ENCODE measurements at regions not wholly inside any gene's neighbourhood (a gene's known extent, or its start where the extent isn't known, plus 50 kb on each side); places are given as distances from the start of the nearest gene placed in this dataset.

DNA sequence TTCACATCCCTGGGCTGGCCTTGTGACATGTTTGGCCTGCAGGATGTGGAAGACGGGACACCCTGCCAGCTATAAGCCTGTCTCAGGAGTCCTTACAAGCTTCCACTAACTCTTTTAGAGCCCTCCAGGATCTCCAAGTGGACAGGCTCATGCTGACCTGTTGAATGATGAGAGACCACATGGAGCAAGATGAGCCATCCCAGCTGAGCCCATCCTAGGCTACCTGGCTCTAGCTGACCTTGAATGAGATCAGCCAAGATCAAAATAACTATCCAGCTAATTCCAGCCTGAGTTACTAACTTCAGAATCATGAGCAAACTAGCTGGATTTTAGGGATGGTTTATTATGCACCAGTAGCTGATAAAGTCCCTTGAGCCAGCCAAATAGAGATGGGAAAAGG lies 169.5 kb downstream of the TFAP2C start:
- Histone ChIP-seq H3K4me1 (peaks cover 0 to 5% (median 0%) of the 10 kb centered on the region in 4 donors), H3K4me3 (no peak overlapping the region), H3K9me3 (no peaks in the 10 kb centered on the region), H3K36me3 (no peaks in the 10 kb centered on the region), H3K27me3 (no peaks in the 10 kb centered on the region), H3K27ac (no peak overlapping the region)
- WGBS, 2 donors (ENCODE audit: low coverage in 1 of 2), result 100% methylated on average over 1 of the region's 1 CpG; no CpG with 5 or more reads in 1 of the 2 donors
- TF ChIP-seq EP300 (IDR thresholded peaks at IDR 0.05; ENCODE audit: low read depth) (no peak), POLR2AphosphoS5 (IDR thresholded peaks at IDR 0.05) (no peak), POLR2A (IDR thresholded peaks at IDR 0.05) (no peak)
- TF ChIP-seq, protein P1, sequence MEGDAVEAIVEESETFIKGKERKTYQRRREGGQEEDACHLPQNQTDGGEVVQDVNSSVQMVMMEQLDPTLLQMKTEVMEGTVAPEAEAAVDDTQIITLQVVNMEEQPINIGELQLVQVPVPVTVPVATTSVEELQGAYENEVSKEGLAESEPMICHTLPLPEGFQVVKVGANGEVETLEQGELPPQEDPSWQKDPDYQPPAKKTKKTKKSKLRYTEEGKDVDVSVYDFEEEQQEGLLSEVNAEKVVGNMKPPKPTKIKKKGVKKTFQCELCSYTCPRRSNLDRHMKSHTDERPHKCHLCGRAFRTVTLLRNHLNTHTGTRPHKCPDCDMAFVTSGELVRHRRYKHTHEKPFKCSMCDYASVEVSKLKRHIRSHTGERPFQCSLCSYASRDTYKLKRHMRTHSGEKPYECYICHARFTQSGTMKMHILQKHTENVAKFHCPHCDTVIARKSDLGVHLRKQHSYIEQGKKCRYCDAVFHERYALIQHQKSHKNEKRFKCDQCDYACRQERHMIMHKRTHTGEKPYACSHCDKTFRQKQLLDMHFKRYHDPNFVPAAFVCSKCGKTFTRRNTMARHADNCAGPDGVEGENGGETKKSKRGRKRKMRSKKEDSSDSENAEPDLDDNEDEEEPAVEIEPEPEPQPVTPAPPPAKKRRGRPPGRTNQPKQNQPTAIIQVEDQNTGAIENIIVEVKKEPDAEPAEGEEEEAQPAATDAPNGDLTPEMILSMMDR (IDR thresholded peaks at IDR 0.05), result no peak
- DNase-seq, result no peak
- in situ Hi-C loops (cut with MboI; ENCODE audit: low pct_ligation_motif_present in 1 of 4, low pct_unique_long_range_greater_than_20kb in 1 of 4, low sequenced_read_pairs in 3 of 4), result no loop called here
- intact Hi-C loops (cut with DNase I; ENCODE audit: low total_unique reads), result no loop called here

DNA sequence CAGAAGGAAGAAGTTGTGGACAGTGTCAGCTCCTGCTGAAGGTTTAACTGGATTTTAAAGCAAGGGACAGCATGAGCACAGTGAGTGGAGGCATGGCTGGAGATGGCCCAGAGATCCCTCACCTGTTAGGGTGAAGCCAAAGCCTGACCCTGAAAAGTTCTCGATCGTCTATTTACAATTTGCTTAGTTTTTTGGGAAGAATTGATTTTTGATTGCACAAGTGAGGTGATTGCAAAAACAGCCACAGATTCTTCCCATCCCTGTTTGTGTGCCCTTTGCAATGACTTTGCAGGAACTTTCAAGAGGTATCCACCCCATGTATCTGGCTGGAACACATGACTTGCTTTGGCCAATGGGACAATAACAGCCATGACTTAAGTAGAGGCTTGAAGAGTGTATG lies 170.1 kb downstream of the TFAP2C start:
- TF ChIP-seq EP300 (IDR thresholded peaks at IDR 0.05; ENCODE audit: low read depth) (no peak), POLR2AphosphoS5 (IDR thresholded peaks at IDR 0.05) (no peak), POLR2A (IDR thresholded peaks at IDR 0.05) (no peak)
- TF ChIP-seq, protein P1 (IDR thresholded peaks at IDR 0.05), result no peak
- Histone ChIP-seq H3K36me3 (no peaks in the 10 kb centered on the region), H3K4me3 (no peak overlapping the region), H3K9me3 (no peaks in the 10 kb centered on the region), H3K27me3 (no peaks in the 10 kb centered on the region), H3K4me1 (peaks cover 0 to 5% (median 0%) of the 10 kb centered on the region in 4 donors), H3K27ac (no peak overlapping the region)
- 83 to 100% methylated on average over 2 of the region's 2 CpGs for WGBS, 2 donors (ENCODE audit: low coverage in 1 of 2)
- no peak for DNase-seq
- intact Hi-C loops (cut with DNase I; ENCODE audit: low total_unique reads) (no loop called here), in situ Hi-C loops (cut with MboI; ENCODE audit: low pct_ligation_motif_present in 1 of 4, low pct_unique_long_range_greater_than_20kb in 1 of 4, low sequenced_read_pairs in 3 of 4) (no loop called here)

- H3K27ac ChIP-seq, result no peak overlapping the region
- TF ChIP-seq, protein P1 (IDR thresholded peaks at IDR 0.05), result no peak
- no peak for TF ChIP-seq POLR2AphosphoS5 (IDR thresholded peaks at IDR 0.05)
- no peak for TF ChIP-seq POLR2A (IDR thresholded peaks at IDR 0.05)
- DNase-seq, result no peak
- intact Hi-C loops (cut with DNase I; ENCODE audit: low total_unique reads), result no loop called here
- no peaks in the 10 kb centered on the region for H3K27me3 ChIP-seq
- WGBS, 2 donors (ENCODE audit: low coverage in 1 of 2), result 63 to 81% methylated on average over 4 of the region's 4 CpGs
- no peak overlapping the region for H3K4me3 ChIP-seq
- H3K36me3 ChIP-seq, result no peaks in the 10 kb centered on the region
- in situ Hi-C loops (cut with MboI; ENCODE audit: low pct_ligation_motif_present in 1 of 4, low pct_unique_long_range_greater_than_20kb in 1 of 4, low sequenced_read_pairs in 3 of 4), result no loop called here
- H3K9me3 ChIP-seq, result no peaks in the 10 kb centered on the region
- peaks cover 0 to 5% (median 0%) of the 10 kb centered on the region in 4 donors for H3K4me1 ChIP-seq
Observed at GRCh38 chr20:56800088-56800487, 171.0 kb downstream of the TFAP2C start.

DNA sequence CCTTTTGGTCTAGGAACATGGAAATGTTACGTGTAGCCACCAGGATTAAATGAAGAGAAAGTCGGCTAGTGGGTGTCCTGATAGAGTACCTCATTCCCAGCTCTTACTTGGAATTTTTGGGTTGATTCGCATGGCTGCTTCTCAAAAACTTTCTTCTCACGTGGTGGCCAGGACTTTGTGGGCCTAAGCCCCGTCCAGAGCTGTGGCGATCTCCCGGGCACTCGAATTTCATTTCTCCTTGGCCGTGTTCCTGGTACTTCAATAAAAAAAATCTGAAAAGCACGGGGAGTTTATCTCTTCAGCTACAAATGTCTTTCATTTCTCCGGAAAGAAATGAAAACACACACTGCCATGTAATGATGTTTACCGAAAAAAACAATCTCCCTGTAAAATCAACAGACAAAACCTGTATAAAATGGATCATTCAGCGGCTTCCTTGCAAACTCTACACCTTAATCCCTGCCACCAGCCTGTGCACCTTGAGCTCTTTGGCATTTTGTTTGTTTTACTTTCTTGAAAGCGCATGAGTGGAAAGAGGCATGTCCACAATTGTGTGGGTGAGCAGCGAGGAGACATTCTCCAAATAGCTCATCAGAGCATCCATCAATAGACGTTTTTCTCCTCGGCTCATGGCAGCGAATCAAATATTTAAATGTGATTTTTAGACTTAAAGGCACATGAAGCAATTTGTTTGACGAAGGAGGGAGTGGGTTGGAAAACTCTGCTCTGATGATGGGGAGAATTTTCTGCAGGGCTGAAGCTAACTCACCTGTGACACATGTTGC lies 173.1 kb downstream of the TFAP2C start:
- Histone ChIP-seq H3K4me1 (peaks cover 0 to 5% (median 0%) of the 10 kb centered on the region in 4 donors), H3K9me3 (no peaks in the 10 kb centered on the region), H3K36me3 (no peaks in the 10 kb centered on the region), H3K27me3 (no peaks in the 10 kb centered on the region), H3K27ac (no peak overlapping the region), H3K4me3 (no peak overlapping the region)
- in situ Hi-C loops (cut with MboI; ENCODE audit: low pct_ligation_motif_present in 1 of 4, low pct_unique_long_range_greater_than_20kb in 1 of 4, low sequenced_read_pairs in 3 of 4) (no loop called here), intact Hi-C loops (cut with DNase I; ENCODE audit: low total_unique reads) (no loop called here)
- TF ChIP-seq POLR2A (IDR thresholded peaks at IDR 0.05), result no peak
- TF ChIP-seq, protein P1 (IDR thresholded peaks at IDR 0.05), result no peak
- TF ChIP-seq EP300 (IDR thresholded peaks at IDR 0.05; ENCODE audit: low read depth), result no peak
- WGBS, 2 donors (ENCODE audit: low coverage in 1 of 2), result 27 to 41% methylated on average over 17 to 19 of the region's 19 CpGs
- no peak for DNase-seq
